ENCODE measurements at regions not wholly inside any gene's neighbourhood (a gene's known extent, or its start where the extent isn't known, plus 50 kb on each side); places are given as distances from the start of the nearest gene placed in this dataset.
"Not testable (repeated sequence)": the region's sequence is repeated elsewhere in the genome, so short reads cannot be mapped to it uniquely, and the experiment has no call there.

DNA sequence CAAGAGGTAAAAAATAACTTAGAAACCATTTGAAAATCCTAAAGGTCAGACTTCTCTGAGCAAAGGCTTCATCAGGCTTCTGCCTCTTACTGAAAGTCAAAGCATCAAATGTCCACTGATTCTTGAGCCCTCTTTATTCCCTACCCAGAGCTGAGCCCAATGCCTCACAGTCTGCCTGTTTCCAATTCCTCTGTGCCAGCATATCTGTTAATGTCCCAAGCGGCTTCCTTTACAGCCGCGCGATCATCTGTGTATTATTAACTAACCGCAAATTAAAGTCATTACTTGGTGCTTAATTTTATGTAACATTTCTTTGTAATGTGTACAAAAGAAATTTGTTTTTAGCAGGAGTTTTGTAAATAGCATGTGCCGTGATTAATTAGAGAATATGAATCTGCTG, 418.8 kb upstream of the HNRNPA3 start:
- no peak for DNase-seq (ENCODE audit: low read depth in 2 of 3, low spot score in 1 of 3)

DNA sequence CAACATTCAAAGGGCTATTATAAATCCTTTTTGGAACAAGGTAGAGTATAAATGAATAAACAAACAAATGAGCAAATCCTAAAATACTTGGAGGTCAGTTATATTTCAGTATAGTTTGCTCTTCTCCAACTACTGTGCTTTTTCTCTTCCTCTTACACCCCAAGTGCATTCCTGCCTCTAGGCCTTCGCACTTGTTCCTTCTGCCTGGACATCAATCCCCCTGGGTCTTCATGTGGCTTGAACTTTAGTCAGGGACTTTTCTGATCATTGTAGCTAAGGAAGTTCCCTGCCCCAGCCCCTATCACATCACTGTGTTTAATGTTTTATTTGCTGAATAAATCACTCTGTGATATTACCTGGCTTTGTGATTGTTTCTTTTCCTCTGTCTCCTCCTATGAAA, 418.2 kb upstream of the HNRNPA3 start:
- DNase-seq (ENCODE audit: low read depth in 2 of 3, low spot score in 1 of 3), result no peak

DNA sequence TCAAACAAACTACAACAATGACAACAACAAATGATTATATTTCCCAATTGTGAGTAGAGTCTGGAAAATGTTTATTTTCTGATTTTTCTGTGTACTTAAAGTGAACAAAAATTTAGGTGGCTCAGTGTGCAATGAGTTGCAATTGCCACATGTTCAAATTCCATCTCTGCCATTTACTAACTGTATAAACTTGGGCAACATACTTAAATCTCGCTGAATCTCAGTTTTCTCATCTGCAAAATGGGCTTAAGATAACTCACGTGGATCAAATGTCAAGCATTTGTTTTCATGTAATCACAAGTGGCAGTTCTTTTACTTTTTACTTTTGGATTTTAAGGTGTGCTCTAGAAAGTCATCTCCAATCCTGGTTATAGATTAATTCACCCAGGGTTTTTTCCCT, 416.8 kb upstream of the HNRNPA3 start:
- DNase-seq (ENCODE audit: low read depth in 2 of 3, low spot score in 1 of 3), result no peak

DNA sequence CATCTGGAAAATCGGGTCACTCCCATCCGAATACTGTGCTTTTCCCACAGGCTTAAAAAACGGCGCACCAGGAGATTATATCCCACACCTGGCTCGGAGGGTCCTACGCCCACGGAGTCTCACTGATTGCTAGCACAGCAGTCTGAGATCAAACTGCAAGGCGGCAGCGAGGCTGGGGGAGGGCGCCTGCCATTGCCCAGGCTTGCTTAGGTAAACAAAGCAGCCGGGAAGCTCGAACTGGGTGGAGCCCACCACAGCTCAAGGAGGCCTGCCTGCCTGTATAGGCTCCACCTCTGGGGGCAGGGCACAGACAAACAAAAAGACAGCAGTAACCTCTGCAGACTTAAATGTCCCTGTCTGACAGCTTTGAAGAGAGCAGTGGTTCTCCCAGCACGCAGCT, 415.9 kb upstream of the HNRNPA3 start:
- DNase-seq (ENCODE audit: low read depth in 2 of 3, low spot score in 1 of 3), result not testable (repeated sequence)

DNA sequence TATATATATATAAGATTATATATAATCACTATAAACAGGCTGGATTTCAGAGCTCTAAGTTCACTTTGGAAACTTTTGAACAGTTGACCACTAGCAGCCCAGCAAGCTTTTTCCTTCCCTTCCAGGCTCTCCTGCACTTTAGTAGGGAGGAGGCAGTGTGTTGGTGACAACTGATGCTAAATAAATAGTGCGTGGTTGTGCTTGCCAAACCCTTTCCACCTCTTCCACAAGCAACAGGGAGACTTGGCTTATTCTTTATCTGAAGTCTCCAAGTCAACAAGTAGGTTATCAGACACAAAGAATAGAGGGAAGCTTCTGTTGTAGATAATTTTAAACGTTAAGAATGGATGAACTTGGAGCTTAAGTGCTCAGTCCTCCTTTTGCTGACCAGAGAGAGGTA, 408.2 kb upstream of the HNRNPA3 start:
- no peak for DNase-seq (ENCODE audit: low read depth in 2 of 3, low spot score in 1 of 3)

DNA sequence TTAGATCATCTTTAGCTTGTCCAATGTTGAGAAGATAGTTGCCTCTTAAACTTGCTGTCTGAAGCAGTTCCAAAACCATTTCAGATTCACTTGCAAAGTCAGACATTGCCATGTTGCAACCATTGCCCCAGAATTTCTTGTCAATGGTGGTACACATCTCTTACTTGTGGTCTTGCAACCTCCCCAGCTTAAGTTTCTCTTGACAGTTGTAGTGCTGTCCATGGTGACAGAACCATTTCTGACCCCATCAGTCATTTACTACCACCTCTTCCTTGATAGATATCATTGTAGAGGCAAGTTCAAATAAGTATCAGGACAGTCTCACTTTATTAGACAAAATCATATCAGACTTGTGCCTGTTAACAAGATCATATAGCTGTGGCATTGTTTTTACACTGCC, 407.2 kb upstream of the HNRNPA3 start:
- no peak for DNase-seq (ENCODE audit: low read depth in 2 of 3, low spot score in 1 of 3)

DNA sequence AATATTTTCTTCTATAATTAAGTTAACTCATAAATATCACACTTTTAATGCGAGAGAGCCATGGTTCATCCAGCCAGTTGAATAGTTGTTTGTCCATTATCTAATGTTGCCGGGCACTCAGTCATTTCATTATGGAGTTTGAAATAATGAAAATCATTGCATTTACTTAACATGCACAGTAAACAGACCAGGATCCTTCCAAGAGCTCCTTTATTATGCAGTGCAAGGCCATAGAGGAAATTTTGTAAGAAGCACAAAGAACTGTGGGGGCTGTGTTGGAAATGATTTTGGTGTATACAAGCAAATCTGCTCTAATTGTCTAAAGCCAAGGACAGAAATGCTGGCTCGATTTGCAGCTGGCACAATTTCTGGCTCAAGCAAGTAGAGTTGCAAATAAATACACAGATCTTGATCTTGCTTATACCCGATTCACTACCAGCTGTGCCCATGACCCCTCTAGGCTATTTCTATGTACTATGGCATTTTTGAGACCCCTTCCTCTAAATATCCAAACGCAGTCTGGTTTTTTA, 400.3 kb upstream of the HNRNPA3 start:
- DNase-seq (ENCODE audit: low read depth in 2 of 3, low spot score in 1 of 3), result no peak

DNA sequence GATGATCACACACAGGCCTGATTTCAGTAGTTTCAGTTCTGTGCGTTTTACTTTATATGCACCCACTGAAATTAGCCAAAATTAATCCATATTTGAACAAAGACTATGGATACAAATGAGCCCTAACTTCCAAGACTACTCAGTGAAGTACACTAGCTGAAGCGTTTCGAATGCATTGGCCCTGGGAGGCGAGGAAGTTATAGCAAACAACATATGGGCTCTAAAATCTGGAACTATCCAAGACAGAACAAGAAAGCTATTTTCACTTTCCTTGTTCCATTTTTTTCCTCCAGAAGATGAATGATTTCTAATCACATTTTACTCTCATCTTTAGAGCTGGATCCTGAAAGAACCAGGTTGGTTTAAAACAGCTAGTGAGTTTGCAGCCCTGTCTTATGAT, 399.4 kb upstream of the HNRNPA3 start:
- no peak for DNase-seq (ENCODE audit: low read depth in 2 of 3, low spot score in 1 of 3)

DNA sequence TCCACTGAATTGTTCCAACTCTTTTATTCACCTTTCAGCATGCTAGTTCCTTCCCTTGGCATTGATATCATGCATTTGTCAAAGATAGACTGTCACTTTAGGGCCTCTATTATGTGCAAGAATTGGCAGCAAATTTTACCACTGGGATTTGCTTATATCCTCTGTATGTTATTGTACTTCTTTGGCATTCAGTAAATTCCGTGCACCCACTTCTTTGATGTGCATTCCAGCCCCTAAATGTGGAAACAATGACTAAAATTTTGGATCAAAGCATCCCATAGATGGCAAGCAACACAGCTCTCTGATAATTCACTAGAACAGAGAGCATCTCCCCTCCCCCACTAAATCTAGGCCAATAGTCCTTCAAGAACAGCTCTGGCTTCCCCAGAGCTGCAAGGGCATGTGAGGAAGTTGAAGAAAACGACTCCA, 399.0 kb upstream of the HNRNPA3 start:
- no peak for DNase-seq (ENCODE audit: low read depth in 2 of 3, low spot score in 1 of 3)

DNA sequence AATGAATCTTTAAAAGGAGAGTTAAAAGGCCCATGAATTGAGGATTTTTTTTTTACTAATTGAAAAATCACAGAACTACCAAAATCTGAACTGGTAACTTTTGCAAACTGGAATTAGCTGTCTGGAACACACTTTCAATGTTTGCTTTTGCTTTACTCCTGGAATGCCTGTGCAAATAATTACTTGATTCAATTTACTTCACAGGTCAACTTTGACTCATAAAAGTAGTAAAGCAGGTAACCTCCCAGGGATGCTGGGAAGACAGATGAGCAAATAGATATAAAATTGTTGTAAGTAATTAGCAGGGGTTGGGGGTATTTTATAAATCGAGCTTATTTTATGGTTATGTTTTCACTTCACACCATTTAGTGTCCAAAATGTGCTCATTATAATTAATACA, 398.3 kb upstream of the HNRNPA3 start:
- DNase-seq (ENCODE audit: low read depth in 2 of 3, low spot score in 1 of 3), result no peak

DNA sequence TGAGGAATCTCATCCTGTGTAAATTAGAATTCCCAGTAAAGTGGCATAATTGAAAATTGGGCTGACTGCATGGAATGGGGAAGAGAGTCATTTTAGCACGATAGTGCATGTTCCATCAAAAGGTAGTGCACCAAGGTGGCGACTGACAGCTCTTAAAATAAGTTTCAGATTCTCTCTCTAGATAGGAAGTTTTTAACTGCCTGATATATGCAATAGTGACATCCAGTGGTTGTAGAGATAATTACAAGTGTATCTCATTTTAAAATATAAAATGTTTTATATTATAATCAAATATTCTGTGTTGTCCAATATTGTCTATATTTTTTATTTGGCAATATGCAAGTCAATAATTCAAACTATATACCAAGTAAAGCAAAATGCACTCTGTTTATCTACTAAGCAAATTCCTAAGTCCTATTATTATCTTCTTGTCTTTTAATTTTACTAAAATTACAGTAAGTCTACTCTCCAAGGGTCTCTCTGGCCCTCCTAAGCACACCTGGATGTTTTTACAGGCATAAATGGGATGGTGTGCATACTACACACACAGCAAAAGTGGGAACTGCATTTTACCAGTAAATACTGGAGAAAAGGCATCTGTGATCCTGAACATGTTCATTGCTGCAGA, 397.7 kb upstream of the HNRNPA3 start:
- no peak for DNase-seq (ENCODE audit: low read depth in 2 of 3, low spot score in 1 of 3)

DNA sequence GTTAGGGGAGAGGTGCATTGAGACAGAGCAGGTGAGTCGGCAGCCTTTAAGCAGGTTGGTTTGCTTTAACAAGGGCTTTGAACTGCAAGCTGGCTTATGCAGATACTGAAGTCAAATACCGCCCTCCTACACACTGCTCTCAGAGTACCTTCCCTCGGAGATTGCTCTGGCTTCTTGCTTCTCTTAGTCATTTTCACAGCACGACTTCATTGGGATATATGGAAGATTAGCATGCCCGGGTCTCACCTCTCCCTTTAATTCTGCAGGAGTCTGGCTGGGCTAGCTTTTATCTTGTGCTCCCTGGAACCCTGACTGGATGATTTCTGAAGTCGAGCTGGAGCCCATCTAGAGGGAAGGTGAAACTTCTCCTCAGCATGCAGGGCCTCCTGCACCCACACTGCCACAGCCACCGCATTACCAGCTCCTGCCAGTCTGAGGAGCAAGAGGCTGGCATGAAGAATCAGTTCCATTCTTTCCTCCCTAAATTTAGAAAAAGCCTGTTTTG, 395.5 kb upstream of the HNRNPA3 start:
- DNase-seq (ENCODE audit: low read depth in 2 of 3, low spot score in 1 of 3), result no peak

DNA sequence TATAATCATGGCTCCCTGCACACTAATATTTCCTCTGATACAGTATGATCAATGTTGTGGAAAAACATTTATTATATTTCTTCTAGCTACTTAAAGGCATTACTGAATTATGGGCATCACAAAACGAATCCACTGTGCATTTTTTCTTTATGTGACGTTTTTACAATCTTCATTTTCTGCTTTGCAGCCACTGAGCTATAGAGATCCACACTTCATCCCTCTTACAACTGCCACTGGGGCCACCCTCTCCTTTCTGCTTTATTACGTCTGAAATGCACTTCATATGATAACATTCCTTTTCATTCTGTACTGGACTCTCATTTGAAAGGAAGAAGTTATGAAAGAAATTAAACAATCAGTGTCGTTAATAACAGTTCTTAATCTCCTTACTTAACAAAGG, 394.5 kb upstream of the HNRNPA3 start:
- DNase-seq (ENCODE audit: low read depth in 2 of 3, low spot score in 1 of 3), result no peak

DNA sequence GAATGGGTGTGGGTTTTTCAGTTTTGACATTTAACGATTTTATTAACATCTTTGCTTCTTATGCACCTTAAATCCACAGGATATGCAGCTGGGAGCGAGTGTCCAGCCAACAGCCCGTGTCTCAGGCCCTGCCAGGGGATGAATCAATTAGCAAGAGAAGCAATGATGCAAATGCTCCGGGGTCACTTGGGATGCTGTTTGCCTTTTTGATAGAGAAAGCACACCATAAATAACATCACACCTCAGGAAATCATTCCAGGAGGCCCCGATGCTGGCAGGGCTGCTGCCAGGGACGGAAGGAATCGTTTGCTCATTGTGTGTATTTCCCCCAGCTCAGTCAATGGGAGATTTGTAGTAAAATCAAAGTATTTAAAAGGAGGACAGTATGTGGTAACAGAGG, 394.0 kb upstream of the HNRNPA3 start:
- DNase-seq (ENCODE audit: low read depth in 2 of 3, low spot score in 1 of 3), result no peak

DNA sequence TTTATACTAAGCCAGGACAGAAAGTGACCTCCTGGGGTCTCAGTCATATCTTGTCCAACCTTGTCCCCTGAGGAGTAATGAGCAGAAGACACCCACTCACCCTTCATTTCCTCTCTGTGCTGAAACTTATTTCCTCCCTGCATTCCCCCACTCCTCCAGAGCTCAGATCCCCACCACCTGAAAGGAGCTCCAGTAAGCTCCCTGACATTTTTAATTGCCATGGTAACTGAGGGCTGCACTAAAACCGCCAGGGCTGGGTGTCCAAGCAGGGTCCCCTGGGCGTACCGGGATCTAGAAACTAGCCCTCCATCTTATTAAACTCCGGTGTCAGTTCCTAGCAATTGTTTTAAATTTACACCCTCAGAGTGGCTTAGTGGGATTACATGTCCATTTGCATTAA, 393.3 kb upstream of the HNRNPA3 start:
- no peak for DNase-seq (ENCODE audit: low read depth in 2 of 3, low spot score in 1 of 3)

DNA sequence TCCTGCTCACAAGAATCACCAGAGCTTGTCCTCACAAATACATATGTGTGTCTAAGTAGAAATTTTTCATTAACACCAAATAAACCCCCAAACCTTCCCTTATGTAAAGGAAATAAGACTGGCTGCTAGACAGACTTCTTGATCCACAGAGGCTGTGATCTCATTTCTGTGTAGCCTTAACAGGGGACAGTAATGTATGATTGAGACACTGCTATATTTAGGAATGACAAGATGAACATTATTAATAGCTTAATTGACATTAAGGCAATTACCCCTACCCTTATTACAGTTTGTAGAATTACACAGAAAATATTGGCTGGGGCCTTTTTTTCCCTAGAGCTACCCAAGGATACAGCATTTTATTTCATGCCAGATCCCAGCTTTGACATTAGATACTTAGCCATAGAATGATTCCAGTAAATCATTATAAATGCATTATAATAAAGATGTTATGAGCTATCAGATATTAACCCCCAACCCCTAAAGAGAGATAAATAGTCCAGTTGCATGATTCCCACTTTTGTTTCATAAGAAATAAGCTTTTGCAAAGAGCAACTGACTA, 392.1 kb upstream of the HNRNPA3 start:
- DNase-seq (ENCODE audit: low read depth in 2 of 3, low spot score in 1 of 3), result no peak

DNA sequence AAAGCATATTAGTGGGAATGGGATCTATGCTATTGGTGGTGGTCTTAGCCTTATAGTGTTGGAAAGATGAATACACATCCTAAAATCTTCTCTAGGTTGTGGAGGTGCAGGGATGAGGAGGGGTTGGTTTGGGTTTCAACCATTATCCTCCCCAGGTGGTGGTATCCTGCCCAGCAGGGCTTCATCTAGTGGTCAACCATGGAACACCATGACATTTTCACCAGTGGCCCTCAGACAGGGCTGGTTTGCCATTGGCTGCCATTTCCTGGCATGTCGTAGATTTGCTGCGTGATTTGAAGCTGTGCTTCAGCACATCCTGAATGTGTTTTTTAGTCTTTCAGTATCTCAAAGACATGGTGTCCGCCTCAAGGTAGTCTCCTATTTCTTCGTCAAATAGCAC, 391.2 kb upstream of the HNRNPA3 start:
- DNase-seq (ENCODE audit: low read depth in 2 of 3, low spot score in 1 of 3), result no peak

DNA sequence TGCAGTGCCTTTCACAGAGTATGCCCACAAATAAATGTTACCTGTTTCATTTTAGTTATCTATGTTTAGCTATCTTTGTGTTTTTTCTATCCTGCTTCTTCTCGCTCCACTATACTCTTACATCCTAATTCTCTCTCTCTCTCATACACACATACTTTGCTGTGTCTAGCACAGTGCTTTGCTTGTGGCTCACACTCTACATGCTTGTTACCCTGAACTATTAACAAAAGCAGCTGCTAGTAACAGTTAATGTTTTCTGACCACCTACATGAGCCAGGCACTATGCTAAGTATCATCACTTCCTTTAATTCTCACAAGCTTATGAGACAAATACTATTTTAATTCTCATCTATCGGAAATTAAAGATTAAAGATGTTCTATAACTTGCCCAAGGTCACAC, 390.5 kb upstream of the HNRNPA3 start:
- DNase-seq (ENCODE audit: low read depth in 2 of 3, low spot score in 1 of 3), result no peak

DNA sequence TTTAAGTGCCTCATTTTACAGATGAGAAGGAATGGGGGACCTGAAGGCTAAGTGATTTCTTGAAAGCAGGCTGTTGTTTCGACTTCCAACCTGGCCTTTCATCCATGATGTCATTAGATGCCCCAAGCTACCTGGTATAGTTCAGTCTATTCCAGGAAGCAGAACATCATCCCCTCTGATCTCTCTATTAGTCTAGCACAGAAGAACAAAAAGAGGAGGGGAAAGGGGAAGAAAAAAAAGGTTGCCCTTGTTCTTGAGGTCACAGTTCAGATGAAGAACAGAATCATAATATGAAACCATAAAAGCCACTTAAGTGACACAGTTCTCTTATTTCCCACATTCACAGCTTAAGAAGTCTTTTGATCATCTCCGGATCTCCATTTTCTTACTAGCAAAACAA, 386.2 kb upstream of the HNRNPA3 start:
- DNase-seq (ENCODE audit: low read depth in 2 of 3, low spot score in 1 of 3), result no peak

DNA sequence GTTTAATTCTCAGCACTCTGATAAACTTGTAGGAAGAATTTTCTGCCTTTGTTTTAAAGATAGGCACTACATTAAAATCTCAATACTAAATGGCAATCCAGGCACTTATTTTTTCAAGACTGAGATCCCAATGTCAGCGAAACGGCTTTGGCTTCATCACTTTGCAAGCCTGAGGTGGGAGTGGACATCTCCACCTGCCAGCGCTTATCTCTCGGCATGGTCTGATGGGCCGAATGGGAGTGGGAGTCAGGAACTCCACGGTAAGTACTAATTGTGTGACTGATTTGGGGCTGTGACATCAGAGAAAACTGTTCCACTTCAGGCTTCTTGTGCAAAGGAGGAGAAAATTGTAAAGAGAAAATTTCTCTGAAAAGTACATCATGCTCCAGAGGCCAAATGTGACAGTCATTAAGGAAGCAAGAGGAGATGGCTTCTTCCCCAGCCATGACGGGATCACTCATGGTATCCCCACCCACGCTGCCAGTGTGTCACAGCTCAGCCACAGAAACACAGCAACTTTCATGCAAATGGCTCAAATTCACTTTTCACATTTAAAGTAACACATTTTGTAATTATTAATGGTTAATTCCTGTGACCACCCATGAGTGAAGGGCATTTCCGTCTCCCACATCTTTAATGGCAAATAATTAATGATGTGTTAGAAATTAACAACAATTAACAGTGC, 385.5 kb upstream of the HNRNPA3 start:
- peak; percentile 34 to 57 (median 52) for DNase-seq (ENCODE audit: low read depth in 2 of 3, low spot score in 1 of 3)

DNA sequence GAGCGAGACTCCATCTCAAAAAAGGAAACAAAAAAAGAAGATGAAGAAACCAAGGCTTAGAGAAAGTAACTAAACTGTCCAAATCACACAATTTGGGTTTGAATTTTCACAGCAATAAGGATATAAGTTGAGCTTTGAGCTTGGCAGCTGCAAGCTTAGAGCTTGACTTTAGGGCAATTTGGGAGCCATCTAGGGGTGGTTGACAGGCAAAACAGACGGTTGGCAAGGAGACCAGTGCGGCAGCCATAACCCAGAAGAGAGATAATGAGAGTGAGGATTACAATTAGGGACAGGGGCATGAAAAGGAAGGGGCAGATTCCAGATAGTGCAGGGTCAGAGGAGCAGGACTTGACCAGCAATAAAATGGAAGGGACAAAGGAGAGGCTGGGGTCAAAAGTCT, 382.2 kb upstream of the HNRNPA3 start:
- no peak for DNase-seq (ENCODE audit: low read depth in 2 of 3, low spot score in 1 of 3)

DNA sequence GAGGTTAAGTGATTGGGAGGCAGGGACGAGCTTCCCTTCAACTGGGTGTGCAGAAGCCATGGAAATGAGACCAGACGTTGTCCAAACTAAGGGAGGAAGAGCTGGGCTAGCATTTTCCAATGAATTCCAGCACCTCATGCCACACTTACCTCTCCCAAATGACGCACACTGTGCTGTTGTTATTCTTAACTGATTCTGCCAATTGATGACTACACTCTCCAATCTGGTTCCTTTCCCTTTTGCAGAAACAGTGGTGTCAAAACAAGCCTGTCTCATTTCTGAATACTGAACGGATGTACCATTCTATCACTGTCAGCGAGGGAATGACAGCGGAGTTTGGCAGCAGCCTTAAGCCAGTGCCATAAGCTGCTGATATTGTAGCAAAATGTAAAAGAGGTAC, 380.5 kb upstream of the HNRNPA3 start:
- no peak for DNase-seq (ENCODE audit: low read depth in 2 of 3, low spot score in 1 of 3)
